ENCODE measurements at regions not wholly inside any gene's neighbourhood (a gene's known extent, or its start where the extent isn't known, plus 50 kb on each side); places are given as distances from the start of the nearest gene placed in this dataset.

DNA sequence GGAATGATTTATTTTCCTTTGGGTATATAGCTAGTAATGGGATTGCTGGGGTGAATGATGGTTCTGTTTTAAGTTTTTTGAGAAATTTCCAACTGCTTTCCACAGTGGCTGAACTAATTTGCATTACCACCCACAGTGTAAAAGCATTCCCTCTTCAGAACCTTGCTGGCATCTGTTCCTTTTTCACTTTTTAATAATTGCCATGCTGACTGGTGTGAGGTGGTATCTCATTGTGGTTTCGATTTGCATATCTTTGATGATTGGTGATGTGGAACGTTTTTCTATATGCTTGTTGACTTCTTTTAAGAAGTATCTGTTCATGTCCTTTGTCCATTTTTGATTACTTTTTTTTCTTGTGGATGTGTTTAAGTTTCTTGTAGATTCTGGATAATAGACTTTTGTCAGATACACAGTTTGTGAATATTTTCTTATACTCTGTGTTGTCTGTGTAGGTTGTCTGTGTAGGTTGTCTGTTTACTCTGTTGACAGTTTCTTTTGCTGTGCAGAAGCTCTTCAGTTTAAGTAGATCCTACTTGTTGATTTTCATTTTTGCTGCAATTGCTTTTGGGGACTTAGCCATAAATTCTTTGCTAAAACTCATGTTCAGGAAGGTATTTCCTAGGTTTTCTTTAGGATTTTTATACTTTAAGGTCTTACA lies 291.8 kb upstream of the DDI1 start:
- intact Hi-C loops (cut with DNase I), result no loop called here
- H3K9me3 ChIP-seq, result peaks cover 0 to 12% of the 10 kb centered on the region in 2 donors
- no peak for DNase-seq
- no peaks in the 10 kb centered on the region for H3K36me3 ChIP-seq
- no peaks in the 10 kb centered on the region for H3K4me1 ChIP-seq
- ATAC-seq, result no peak
- H3K27ac ChIP-seq, result no peak overlapping the region
- no peak overlapping the region for H3K4me3 ChIP-seq
- no peaks in the 10 kb centered on the region for H3K27me3 ChIP-seq
- TF ChIP-seq, protein P1, sequence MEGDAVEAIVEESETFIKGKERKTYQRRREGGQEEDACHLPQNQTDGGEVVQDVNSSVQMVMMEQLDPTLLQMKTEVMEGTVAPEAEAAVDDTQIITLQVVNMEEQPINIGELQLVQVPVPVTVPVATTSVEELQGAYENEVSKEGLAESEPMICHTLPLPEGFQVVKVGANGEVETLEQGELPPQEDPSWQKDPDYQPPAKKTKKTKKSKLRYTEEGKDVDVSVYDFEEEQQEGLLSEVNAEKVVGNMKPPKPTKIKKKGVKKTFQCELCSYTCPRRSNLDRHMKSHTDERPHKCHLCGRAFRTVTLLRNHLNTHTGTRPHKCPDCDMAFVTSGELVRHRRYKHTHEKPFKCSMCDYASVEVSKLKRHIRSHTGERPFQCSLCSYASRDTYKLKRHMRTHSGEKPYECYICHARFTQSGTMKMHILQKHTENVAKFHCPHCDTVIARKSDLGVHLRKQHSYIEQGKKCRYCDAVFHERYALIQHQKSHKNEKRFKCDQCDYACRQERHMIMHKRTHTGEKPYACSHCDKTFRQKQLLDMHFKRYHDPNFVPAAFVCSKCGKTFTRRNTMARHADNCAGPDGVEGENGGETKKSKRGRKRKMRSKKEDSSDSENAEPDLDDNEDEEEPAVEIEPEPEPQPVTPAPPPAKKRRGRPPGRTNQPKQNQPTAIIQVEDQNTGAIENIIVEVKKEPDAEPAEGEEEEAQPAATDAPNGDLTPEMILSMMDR (IDR thresholded peaks at IDR 0.05), result no peak

DNA sequence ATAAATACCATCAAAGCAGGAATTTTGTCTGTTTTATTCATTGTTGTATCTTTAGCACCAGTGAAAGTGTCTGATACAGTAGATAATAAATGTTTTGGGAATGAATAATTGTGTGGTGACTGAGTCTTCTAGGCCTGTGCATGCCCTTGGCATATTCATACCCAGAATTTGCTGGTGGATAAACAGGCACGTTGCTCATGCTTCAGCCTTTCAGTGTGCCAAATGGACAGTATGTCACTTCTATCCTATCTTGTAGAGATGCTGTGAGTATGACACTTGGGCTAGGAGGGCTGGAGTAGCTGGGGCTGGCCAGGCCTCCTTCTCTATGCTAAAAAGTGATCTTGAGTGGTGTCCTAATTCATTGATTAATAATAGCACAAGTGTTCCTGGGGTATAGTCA lies 287.3 kb upstream of the DDI1 start:
- no peak for DNase-seq
- TF ChIP-seq, protein P1 (IDR thresholded peaks at IDR 0.05), result no peak
- no peaks in the 10 kb centered on the region for H3K4me1 ChIP-seq
- intact Hi-C loops (cut with DNase I), result no loop called here
- no peak for ATAC-seq
- peaks cover 0 to 10% of the 10 kb centered on the region in 2 donors for H3K9me3 ChIP-seq
- no peaks in the 10 kb centered on the region for H3K36me3 ChIP-seq
- H3K27ac ChIP-seq, result no peak overlapping the region
- H3K27me3 ChIP-seq, result no peaks in the 10 kb centered on the region
- H3K4me3 ChIP-seq, result no peak overlapping the region

DNA sequence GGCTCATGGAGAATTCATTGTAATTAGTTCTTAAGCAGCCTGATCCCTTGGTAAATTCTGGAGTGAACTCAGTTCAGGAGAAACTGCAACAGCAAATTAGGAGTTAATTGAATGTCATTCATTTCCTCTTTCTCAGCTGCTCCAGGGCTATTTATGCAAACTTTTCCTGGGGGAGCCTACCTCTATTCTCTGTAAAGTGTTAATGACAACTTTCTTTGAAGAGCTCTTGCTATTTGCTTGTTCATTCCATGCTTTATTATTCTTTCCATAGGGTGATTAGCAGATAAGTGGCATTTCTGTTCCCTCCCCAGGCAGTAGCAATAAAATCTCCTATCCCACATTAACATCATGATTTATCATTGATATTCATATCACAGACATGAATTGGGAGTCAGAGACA lies 267.6 kb upstream of the DDI1 start:
- Histone ChIP-seq H3K27ac (no peak overlapping the region), H3K27me3 (no peaks in the 10 kb centered on the region), H3K9me3 (no peaks in the 10 kb centered on the region), H3K36me3 (no peaks in the 10 kb centered on the region), H3K4me1 (no peaks in the 10 kb centered on the region), H3K4me3 (no peak overlapping the region)
- no peak for ATAC-seq
- TF ChIP-seq, protein P1 (IDR thresholded peaks at IDR 0.05), result no peak
- DNase-seq, result no peak
- intact Hi-C loops (cut with DNase I), result no loop called here

DNA sequence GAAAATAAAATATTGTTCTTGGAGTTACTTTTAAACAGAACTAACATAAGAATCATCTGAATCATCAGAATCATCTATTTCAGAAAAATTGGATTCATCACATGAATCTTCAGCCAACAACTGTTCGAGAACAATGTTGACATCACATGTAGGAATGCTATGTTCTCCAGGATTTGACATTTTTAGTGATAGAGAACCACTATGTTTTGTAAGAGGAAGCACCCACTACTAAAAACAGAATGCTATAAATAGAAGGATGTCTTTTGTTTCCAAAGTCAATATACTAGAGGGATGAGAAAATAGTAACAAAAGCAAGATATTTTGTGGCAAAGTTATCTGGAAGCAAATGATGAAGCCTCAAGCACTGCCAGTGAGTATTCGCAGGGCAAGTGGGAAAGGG lies 263.4 kb upstream of the DDI1 start:
- Histone ChIP-seq H3K27me3 (no peaks in the 10 kb centered on the region), H3K27ac (no peak overlapping the region), H3K9me3 (no peaks in the 10 kb centered on the region), H3K36me3 (no peaks in the 10 kb centered on the region), H3K4me3 (no peak overlapping the region), H3K4me1 (no peaks in the 10 kb centered on the region)
- TF ChIP-seq, protein P1 (IDR thresholded peaks at IDR 0.05), result no peak
- intact Hi-C loops (cut with DNase I), result no loop called here
- no peak for DNase-seq
- no peak for ATAC-seq

DNA sequence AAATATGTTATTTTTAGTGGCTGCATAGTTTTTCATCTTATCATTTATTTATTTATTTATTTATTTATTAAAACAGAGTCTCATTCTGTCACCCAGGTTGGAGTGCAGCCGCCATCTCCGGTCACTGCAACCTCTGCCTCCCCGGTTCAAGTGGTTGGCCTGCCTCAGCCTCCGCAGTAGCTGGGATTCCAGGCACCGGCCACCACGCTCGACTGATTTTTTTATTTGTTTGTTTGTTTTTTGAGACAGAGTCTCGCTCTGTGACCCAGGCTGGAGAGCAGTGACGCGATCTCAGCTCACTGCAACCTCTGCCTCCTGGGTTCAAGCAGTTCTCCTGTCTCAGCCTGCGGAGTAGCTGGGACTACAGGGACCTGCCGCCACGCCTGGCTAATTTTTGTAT lies 262.9 kb upstream of the DDI1 start:
- no peak for ATAC-seq
- no peaks in the 10 kb centered on the region for H3K4me1 ChIP-seq
- H3K36me3 ChIP-seq, result no peaks in the 10 kb centered on the region
- H3K27me3 ChIP-seq, result no peaks in the 10 kb centered on the region
- TF ChIP-seq, protein P1 (IDR thresholded peaks at IDR 0.05), result no peak
- intact Hi-C loops (cut with DNase I), result no loop called here
- H3K9me3 ChIP-seq, result no peaks in the 10 kb centered on the region
- no peak overlapping the region for H3K4me3 ChIP-seq
- peak in 1 of 4 donors; percentile 48 for DNase-seq
- H3K27ac ChIP-seq, result no peak overlapping the region
